ENCODE measurements at regions not wholly inside any gene's neighbourhood (a gene's known extent, or its start where the extent isn't known, plus 50 kb on each side); places are given as distances from the start of the nearest gene placed in this dataset.
"Not testable (repeated sequence)": the region's sequence is repeated elsewhere in the genome, so short reads cannot be mapped to it uniquely, and the experiment has no call there.

DNA sequence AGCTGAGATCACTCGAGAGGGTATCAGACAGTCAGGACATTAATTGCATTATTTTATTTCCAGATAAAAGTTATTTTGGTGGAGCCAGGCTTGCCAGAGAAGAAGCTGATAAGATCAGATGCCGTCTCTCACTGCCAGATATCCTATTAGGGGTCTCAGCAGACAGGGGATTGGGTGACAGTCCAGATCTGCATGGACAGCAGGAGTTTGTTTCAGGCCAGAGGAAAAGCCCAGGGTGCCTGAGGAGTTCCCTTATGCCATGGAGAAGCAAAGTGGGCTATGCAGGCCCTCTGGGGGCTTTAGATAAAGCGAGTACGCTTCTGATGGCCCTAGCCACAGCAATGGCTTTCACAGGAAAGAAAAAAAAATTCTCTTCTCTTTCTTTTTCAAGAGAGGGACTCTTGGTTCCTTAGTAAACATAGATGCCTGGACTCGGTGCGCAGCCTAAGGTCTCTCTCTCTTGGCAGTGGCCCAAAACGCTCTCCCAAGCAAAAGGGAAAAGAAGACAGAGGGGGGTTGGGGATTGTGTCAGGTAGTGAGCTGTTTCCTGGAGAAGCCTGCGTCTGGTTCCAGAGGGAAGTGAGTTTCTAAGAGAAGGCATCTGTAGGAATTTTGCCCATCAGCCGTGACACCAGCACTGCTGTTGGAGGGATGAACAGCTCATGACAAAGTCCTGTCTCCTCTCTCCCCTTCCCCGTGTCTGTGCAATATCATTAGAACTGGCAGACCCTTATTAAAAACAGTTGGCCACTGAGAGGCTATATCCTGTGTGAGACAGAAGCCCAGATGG lies 166.3 kb upstream of the FOXF1 start:
- no peak for DNase-seq (ENCODE audit: low read depth, low spot score)

GRCh38 chr16:86344586-86344871 lies 165.8 kb upstream of the FOXF1 start:
- DNase-seq (ENCODE audit: low read depth, low spot score): no peak

- no peak for DNase-seq (ENCODE audit: low read depth, low spot score)
These were observed 165.4 kb upstream of the FOXF1 start for GRCh38 chr16:86344881-86345280.

- no peak for DNase-seq (ENCODE audit: low read depth, low spot score)
These were observed 164.8 kb upstream of the FOXF1 start for GRCh38 chr16:86345516-86345915.

- no peak for DNase-seq (ENCODE audit: low read depth, low spot score)
These were observed 164.3 kb upstream of the FOXF1 start for GRCh38 chr16:86346034-86346433.

DNA sequence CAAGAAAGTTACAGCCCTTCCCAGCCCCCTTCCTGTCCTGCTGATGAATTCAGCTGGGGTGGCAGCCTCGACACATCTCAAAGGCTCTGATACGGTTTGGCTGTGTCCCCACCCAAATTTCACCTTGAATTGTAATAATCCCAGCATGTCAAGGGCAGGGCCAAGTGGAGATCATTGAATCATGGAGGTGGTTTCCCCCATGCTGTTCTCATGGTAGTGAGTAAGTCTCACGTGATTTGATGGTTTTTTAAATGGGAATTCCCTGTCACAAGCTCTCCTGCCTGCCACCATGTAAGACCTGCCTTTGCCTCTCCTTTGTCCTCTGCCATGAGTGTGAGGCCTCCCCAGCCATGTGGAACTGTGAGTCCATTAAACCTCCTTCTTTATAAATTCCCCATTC lies 163.2 kb upstream of the FOXF1 start:
- no peak for DNase-seq (ENCODE audit: low read depth, low spot score)

- no peak for DNase-seq (ENCODE audit: low read depth, low spot score)
These were observed 162.3 kb upstream of the FOXF1 start for GRCh38 chr16:86347916-86348555.

DNA sequence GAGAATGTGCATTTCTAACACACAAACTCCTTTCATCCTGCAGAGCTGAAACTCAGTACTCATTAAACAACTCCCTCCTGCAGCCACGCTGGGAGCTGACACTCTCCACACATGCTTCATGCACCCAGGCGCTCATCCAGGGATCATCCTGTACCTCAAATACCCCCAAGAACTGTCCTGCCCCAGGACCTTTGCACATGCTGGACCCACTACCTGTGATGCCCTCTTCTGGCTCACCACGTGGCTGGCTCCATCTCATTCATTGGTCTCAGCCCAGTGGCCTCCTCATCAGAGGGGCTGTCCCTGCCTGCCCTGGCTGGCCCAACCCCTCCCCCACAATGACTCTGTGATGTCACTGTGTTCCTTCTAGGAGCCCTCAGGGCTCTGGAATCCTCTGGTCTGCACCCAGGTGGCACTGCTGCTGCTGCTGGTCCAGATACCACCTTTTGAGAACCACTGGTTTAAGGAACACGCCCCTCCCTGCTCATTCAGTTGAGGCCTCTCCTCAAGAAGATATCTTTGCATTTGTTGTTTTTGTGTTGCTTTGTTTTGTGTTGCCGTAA lies 160.9 kb upstream of the FOXF1 start:
- no peak for DNase-seq (ENCODE audit: low read depth, low spot score)

DNA sequence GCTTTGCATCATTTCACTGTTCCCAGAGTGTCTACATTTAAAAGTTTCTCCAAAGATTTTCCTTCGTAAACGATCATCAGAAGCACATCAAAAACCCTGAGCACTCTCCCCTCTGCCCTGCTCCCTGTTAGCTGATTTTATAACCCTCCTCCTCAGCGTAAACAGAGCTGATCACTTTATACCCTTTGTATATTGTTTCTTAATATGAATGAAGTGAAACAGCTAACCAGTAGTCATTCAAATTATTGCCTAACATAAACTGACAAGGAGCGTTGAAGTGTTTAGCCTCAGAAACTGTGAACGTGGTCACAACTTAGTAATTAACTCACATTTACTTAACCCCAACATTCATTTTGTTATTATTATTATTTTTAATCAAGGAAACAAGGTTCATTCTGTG lies 160.0 kb upstream of the FOXF1 start:
- no peak for DNase-seq (ENCODE audit: low read depth, low spot score)

- DNase-seq (ENCODE audit: low read depth, low spot score): no peak
These were observed 159.1 kb upstream of the FOXF1 start for GRCh38 chr16:86351041-86351784.

DNA sequence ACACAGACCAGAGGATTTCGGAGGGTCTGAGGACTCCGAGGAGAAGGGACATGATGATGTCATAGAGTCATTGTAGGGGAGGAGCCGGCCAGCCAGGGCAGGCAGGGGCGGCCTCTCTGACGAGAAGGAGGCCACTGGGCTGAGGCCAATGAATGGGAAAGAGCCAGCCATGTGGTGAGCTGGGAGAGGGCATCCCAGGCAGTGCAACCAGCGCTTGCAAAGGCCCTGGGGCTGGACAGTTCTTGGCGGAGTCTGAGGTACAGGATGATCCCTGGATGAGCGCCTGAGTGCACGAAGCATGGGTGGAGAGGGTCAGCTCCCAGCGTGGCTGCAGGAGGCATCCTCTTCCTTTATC lies 158.6 kb upstream of the FOXF1 start:
- DNase-seq (ENCODE audit: low read depth, low spot score): not testable (repeated sequence)

GRCh38 chr16:86353148-86353547 lies 157.2 kb upstream of the FOXF1 start:
- DNase-seq (ENCODE audit: low read depth, low spot score): no peak

DNA sequence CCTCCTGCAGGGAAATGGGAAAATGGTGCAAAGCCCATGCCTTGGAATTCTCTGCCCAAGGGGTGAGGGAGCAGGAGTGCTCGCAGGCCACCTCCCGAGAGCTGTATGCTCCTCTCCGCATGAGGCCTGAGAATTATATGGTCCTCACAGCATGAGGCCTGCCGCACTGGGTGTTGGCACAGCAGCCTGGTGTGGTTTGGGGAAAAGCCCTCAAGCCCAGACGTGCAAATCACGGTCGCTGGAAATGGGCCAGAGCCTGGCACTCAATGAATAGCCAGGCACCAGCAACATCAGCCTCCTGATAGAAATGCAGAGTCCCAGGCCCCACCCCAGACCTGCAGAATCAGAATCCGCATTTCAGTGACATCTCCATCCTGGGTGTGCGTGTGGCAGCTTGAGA lies 156.4 kb upstream of the FOXF1 start:
- DNase-seq (ENCODE audit: low read depth, low spot score): no peak

GRCh38 chr16:86354641-86355513 lies 155.4 kb upstream of the FOXF1 start:
- DNase-seq (ENCODE audit: low read depth, low spot score): no peak

- no peak for DNase-seq (ENCODE audit: low read depth, low spot score)
These were observed 154.8 kb upstream of the FOXF1 start for GRCh38 chr16:86355531-86355930.

DNA sequence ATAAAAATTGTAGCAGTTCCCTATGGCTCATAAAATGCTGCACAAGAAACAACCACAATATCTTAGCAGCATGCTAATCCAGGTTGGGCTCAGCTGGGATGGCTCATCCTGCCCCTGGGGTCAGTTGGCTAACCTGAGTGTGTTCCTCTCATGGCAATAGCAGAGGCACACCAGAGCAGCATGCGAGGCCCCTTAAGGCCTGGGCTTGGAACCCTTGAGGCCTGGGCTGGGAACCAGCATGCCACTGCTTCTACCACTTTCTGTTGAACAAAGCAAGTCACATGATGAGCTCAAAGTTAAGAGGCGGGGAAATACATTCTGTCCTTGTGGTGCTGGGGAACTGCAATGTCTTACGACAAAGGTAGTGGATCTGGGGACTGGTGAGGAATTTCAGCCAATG lies 154.4 kb upstream of the FOXF1 start:
- no peak for DNase-seq (ENCODE audit: low read depth, low spot score)

- no peak for DNase-seq (ENCODE audit: low read depth, low spot score)
These were observed 153.5 kb upstream of the FOXF1 start for GRCh38 chr16:86356804-86357203.

GRCh38 chr16:86357303-86357702 lies 153.0 kb upstream of the FOXF1 start:
- no peak for DNase-seq (ENCODE audit: low read depth, low spot score)

DNA sequence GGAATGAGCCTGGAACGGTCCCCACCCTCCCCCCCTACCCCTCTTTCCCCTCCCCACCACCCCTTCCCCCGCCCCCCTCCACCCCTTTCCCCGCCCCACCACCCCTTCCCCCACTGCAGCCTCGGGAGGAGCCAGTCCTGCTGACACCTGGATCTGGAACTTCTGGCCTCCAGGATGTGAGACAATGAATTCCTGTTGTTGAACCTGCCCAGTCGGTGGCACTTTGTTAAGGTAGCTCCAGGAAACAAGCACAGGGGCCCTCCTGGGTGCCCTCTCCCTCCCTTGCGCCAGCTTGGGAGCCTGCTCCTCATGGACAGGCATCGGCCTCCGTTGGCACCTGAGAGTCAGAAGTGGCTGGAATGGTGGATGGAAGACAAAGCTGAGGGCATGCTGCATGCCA lies 152.4 kb upstream of the FOXF1 start:
- no peak for DNase-seq (ENCODE audit: low read depth, low spot score)

DNA sequence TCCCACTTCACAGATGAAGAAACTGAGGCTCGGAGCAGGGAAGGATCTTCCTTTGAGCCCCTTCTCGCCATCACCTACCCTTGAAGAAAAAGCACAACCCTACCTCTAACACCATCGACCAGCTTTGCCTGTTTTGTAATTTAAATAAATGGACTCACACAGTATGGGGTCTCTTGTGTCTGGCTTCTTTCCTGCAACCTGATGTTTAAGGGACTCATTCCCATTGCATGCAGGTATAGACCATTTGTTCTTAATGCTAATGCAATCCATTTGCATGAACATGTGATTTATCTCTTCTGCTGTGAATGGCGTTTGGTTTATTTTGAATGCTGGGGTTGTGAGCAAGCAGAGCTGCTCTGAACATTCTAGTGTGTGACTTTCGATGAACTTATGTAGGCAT lies 150.8 kb upstream of the FOXF1 start:
- no peak for DNase-seq (ENCODE audit: low read depth, low spot score)

- DNase-seq (ENCODE audit: low read depth, low spot score): no peak
These were observed 148.0 kb upstream of the FOXF1 start for GRCh38 chr16:86362155-86362849.
